Right renal pelvis (tissue), 4 donors: ENCODE measurements at regions not wholly inside any gene's neighbourhood (a gene's known extent, or its start where the extent isn't known, plus 50 kb on each side); places are given as distances from the start of the nearest gene placed in this dataset.

Experiments
- DNase-seq, 4 donors: peaks; one replicate each; pipeline ENCODE4 v3.0.0-alpha.2; 2013; ENCODE audit warnings: low read depth in 4 of 4, low spot score in 3 of 4, missing footprints in 1 of 4

DNA sequence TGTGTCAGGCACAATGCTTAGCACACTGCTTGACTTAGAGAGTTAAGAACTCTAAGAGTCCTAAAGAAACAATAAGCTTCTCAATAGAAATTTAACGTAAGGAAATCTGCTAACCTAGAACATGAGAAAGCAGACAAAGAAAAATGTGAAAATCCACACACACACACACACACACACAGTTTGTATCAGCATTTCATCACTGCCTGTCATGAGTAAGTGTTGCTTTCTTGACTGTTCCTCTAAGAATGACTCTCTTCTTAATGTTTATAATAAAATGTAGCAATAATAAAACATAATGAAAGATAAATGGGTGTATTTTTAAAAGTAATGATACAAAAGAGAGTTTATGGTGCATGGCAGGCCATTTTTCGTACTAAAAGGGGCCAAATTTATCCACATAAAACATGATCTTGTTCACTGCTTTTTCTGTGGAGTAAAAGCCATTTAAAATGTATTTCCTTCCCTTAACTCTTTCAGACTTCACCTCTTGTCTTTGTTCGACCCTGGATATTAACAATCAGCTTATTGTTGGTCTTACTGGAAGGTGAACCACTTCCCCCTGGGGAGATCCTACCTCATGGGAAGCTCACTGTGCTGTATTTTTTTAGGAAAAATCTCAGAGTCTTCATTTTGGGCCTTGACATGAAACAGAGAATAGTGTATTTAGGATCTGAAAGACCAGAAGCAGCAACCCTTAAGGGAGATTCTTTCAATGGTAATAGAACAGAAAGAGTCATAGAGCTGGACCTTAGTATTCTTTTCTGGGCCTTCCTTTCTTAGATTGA is 107.3 kb upstream of the ANKRD55 start:
- DNase-seq: no peak

DNA sequence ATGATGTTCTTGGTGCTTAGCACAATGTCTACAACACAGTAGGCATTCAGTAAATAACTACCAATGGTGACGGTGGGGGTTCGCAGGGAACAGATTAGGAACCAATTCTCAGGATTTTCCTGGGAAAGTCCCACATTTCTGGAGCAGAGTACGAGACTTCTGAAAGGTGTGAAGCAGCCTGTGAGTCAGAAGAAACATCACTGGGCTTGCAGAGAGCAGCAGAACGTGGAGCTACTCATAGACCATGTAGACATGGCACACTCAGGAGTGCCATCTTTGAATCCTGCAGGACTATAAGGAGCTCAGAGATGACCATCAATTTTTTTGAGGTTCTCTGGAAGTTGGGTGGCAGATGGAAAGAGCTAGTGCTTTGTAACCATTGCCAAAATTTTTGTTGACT is 106.6 kb upstream of the ANKRD55 start:
- no peak for DNase-seq

DNA sequence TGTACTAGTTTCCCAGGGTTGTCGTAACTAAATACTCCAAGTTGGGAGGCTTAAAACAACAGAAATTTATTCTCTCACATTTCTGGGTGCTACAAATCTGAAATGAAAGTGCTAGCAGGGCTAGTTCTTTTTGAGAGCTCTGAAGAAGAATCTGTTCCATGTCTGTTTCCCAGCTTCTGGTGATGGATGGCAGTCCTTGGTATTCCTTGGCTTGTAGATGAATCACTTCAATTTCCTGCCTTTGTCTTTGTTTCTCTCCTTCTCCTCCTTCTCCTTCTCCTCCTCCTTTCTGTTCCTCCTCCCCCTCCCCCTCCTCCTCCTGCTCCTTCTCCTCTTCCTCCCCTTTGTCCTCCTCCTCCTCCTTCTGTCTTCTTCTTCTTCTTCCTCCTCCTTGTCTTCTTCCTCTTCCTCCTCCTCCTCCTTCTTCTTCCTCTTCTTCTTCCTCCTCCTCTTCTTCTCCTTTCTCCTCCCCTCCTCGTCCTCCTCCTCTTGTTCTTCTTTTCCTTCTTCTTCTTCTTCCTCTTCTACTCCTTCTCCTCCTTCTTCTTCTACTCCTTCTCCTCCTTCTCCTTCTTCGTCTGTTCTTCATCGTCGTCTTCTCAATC is 104.7 kb upstream of the ANKRD55 start:
- DNase-seq: no peak

DNA sequence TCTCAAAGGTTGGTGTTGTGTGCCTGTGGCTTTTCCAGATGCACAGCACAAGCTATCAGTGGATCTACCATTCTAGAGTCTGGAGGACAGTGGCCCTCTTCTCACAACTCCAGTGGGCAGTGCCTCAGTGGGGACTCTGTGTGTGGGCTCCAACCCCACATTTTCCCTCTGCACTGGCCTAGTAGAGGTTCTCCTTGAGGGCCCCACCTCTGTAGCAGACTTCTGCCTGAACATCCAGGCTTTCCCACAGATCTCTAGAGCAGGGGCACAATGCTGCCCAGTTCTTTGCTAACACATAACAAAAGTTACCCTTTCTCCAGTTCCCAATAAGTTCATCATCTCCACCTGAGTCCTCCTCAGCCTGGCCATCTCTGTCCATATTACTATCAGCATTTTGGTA is 102.1 kb upstream of the ANKRD55 start:
- DNase-seq: no peak

DNA sequence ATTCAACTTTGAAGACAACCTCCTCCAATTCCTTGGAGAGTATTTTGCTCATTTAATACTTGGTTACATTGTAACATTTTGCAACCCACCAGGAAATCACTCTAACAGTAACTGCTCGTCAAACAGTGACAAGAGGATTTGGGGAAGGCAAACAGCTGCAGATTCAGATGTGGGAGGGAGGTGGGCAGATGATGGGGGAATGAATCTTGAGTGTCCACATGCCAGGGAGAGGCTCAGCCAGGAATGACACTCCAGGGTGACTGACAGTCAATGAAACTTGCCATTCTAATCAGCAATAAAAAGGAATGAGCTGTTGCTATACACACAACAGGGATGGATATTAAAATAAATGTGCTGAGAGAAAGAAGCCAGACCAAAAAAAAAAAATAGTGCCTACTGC is 97.7 kb upstream of the ANKRD55 start:
- DNase-seq: no peak

DNA sequence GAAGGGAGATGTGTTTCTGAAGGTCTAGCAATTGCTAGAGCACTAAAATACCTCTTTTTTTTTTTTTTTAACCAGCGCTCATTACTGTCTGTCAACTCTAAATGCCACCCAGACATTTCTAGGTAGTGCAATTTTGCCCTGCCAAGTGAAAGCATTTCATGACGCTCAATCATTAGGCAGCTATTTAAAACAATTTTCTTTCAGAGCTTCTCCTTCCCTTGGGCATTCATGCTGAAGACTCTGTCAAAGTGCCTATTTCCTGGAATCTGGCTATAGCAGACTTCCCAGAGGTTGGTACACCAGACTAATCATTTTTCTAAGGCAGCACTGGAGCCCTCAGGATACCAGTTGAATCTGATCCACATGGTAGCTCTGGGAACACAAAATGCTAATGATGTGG is 97.0 kb upstream of the ANKRD55 start:
- DNase-seq: no peak

DNA sequence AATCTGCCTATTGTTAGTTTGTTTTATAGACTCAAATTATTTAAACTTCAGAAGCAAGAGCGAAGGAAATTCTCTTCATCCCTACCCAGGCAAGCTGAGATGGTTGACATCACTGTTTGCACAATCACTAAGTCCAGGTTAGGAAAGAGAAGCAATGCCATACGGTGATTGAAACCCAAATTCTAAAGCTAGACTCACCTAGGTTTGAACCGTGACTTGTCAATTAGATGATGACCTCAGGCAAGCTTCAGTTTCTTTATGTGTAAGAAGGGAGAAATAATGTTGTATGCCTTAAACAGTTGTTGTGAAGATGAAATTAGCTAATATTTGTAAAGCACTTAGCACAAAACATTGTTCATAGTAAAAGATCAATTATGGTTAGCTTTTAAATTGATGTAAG is 96.5 kb upstream of the ANKRD55 start:
- DNase-seq: no peak

DNA sequence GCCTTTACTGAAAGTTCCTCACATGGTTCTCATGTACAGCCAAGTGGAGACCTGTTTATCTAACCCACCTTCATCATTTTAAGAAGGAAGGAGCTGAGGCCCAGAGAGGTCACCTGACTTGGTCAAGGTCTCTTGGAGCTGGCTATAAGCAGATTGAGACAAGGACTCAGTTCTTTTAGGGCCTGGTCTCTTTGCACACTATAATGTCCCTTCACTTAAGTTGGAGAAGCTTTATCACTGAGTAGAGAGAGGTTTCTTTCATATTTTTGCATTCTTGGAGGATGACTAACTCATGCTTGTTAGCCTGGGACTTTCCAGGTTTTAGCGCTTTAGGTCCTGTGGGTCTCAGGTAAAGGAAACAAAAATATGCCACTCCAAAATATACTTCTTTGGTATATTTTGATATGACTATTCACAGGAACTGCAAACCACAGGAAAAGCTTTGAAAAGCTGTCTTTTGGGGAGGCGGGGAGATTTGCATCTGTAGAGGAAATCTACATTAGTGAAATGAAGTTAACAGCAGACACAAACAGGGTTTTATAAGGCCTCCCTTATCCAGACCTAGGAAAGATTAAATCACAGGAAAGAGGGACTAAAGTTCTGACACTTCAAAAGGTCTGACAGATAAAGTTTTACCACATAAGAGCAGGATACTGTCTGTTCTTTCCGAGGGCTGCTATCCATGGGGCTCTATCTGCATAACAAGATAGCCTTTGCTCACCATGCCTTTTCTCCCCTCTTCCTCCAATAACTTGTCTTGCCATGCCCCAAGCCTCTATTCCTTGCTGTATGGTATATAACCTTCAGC is 95.8 kb upstream of the ANKRD55 start:
- no peak for DNase-seq

DNA sequence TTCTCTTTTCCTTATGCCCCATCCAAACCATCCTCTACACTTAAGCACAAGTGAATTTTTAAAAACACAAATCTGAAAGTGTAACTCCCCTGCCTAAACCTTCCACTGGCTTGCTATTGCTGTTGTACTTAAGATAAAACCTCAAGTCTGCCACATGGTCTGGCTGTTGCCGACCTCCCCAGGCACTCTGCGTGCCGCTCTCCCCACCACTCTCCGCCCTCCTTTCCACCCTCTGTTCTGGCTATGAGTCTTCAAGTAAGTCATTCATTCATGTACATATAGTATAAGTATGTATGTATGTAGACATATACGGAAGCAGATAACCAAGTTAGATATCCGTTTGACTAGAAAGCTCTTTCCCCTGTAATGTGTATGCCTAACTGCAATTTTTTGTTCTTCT is 94.7 kb upstream of the ANKRD55 start:
- DNase-seq: no peak

DNA sequence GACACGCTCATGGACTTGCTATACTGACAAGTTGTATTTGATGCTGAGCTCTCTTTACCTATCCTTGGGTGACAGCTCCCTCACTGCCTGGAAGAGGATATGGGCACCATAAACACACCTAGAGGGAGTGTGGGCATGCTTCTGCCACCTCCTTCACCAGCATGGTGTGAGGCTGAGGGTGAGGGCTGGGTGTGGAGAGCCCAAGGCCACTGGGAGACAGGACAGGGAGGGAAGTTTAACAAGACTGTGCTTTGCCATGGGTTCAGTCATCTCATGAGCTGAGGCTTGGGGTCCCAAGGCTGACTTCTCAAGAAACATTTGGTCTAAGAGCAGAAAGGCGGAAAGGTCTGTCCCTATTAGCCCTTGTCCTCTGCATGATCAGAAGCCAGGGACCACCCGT is 93.6 kb upstream of the ANKRD55 start:
- no peak for DNase-seq

DNA sequence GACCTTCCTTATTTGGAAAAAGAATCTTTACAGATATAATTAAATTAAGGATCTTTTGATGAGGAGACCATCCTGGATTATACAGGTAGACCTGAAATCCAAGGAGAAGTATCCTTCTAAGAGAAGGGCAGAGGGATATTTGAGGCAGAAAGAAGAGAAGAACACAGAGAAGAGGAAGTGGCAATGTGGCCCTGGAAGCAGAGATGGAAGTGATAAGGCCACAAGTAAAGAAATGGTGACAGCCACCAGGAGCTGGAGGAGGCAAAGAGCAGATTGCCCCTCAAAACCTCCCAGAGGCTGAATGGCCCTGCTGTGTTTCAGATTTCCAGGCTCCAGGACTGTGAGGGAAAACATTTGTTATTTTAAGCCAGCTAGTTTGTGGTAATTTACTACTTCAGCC is 93.0 kb upstream of the ANKRD55 start:
- DNase-seq: no peak

DNA sequence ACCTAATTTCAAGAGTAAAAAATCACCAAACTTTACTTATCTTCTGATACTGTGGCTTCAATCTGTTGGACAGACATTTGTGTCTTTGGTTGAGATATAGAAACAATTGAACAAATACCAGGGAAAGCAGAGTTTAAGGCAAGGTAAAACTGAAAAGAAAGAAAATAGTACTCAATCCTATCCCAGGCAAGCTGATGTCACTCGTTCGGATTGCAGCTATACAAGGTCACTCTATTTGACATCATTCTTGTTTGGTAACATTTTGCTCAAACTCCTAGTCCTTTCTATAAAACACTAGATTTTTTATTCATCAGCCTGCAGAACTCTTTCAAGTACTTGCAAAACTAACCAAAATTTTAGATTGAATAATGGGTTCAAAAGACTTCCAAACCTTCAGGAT is 91.9 kb upstream of the ANKRD55 start:
- DNase-seq: no peak

DNA sequence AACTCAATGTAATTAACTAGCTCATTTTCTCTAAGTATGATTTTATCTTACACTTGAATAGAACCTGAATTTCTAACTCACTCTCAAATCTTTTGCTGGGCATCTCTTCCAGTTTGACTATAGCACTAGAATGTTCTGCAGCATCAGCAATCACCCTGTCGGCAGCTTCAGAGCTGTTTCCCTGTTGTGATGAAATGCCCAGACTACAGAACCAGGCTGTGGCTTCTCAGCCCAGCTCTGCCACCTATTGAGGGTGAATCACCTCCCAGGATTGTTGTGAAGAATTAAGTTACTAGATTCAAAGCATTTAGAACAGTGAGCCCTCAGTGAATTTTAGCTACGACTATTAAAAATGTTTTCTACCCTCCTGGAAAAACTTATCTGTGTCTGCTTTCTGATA is 90.4 kb upstream of the ANKRD55 start:
- no peak for DNase-seq

DNA sequence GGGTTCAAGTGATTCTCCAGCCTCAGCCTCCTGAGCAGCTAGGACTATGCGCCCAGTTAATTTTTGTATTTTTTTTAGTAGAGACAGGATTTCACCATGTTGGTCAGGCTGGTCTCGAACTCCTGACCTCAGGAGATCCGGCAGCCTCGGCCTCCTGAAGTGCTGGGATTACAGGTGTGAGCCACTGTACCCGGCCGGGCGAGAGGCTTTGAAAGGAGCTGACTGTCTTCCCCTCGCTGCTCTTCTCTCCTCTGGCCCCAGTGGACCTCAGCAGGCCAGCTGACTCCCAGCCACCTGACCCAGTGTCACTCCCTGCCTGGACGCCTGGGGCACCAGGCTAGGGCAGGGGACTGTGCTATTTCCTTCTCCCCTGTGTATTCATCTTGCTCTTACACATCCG is 89.5 kb upstream of the ANKRD55 start:
- DNase-seq: no peak

DNA sequence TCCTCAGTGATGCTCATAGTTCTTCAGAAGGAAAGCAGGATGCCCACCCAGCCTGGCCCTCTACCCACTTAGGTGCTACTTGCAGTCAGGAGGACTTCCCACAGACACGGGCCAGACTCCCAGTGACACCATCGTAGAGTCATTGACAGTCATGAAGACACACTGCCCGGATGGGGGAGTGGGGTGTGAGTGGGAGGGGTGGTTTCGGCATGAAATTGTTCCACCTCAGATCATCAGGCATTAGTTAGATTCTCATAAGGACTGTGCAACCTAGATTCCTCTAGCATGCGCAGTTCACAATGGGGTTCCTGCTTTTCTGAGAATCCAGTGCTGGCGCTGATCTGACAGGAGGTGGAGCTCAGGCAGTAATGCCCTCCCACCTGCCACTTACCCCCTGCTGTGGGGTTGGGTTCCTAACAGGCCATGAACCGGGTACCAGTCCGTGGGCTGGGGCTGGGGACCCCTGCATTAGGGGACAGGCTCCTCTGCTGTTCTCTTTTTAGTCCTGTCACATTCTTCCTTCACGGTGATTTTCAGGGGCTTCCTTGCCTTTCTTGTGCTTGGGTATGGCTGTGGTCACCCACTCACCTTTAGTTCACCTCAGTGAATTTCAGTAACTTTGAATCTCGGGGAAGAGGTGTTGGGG is 88.2 kb upstream of the ANKRD55 start:
- DNase-seq: no peak

DNA sequence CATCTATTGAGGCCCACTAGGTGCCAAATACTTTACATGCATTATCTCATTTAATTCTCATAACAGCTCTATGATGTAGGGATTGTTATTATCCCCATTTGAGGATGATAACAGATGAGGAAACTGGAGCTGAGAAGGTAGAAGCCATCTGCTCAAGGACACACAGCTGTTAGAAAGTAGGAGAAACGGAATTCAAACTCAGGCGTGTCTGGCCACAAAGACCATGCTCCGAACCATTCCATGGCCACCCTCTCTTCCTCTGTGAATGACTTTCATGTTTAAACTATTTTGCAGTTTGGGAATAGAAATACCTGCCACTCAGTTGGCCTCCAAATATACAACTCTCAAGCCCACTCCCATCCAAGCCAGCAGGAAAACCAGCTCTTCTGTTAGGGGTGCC is 87.6 kb upstream of the ANKRD55 start:
- no peak for DNase-seq

DNA sequence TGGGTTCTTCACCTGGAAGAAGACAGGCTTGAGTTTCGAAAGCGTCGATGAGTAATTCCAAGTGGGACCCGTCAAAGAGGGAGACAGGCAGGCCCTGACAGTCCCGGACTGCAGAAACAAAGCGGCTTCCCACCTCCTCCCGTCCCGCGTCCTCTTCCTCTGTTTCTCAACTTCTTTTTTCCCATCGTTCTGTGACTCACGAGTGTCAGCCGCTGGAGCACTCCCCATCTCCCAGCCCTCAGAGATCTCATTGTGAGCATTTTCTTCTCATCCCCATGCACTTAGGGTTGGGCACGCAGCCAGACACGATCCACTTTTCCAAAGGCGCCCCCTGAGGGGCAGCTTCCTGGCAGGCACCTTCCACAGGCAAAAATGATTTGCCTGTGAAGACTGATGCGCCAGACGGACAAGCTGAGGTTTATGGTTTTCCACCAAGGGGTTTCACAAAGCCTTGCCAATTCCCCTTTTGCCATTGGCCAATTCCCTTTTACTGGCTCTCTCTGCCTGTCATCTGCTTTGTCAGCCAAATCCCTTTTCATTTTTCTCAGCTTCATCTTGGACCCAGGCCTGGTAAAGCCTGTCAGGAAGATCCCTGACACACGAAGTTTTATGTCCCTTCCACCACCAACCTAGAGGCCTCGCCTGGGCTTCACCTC is 86.5 kb upstream of the ANKRD55 start:
- no peak for DNase-seq

DNA sequence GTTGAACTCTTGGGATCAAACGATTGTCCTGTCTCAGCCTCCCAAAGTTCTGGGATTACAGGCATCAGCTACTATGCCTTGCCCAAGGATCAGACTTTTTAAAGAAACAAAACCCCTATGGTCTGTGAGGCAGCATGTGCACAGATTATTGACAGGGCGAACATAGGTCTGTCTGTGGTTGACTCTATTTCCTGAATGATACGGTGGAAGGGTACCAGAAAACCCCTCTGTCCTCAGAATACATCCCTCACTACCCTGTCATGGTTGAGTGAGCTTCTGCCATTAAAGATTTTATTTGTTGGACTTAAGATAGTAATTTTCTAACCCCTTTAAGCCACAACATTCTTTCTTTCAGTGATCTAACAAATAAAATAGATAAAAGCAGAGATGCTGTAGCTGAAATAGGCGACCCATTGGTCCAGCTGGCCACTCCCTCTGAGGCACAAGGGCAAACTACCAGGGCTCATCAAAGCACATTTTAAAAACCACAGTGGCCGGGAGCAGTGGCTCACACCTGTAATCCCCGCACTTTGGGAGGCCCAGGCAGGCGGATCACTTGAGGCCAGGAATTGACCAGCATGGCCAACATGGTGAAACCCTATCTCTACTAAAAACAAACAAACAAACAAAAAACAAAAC is 84.9 kb upstream of the ANKRD55 start:
- DNase-seq: no peak

DNA sequence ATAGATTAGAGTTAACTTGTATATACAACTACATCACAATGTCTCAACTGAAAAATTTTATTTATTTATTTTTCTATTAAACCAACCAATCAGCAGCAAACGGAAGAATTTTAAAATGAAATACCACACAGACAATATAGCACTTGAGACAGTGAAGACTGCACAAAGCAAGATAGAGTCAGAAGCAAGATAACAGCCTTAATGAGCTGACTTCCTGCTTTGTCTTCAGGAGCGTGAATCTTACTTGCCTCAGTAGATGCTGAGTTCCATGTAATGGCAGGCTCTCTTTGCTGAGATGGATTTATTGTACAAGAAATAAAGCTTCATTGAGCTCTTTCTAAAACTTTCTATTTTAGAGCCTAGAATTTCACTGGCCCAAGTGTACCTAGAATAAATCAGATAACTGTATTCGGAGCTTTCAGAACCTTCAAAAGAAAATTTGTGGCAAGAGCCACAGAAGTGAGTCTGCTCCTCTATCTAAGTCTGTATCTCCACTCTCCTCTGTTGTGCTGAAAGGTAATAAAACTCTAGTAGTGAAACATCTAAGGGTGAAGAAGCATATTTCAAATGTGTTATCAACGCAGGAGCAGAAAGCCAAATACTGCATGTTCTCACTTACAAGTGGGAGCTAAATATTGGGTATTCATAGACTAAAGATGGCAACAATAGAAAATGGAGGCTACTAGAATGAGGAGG is 83.3 kb upstream of the ANKRD55 start:
- DNase-seq: no peak

DNA sequence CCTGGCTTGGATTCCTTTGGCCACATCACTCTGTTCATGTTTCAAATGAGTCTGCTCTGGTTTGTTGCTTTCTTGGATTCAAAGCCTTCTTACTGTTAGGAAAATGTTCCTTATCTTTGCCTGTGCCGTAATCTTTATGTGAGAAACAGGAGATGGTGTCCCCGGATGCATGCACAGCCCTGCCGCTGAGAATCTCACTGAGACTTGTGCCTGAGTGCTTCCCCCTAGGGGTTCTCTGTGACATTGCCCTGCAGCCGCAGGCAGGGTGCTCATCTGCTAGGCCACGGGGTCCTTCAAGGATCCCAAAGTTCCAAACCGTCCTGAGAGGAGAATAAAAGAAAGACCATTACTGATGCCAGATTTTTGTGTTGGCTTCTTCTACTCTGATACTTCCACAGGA is 81.4 kb upstream of the ANKRD55 start:
- no peak for DNase-seq
